NCI-H2107 treated with DMSO at 0.1 percent for 48 hours (cell line): ENCODE measurements at regions not wholly inside any gene's neighbourhood (a gene's known extent, or its start where the extent isn't known, plus 50 kb on each side); places are given as distances from the start of the nearest gene placed in this dataset.
A peak's percentile ranks its signal among the peaks of the same experiment; 100 is the strongest.
"Not testable (repeated sequence)": the region's sequence is repeated elsewhere in the genome, so short reads cannot be mapped to it uniquely, and the experiment has no call there.

Experiments
- DNase-seq: peaks from one replicate; lab custom pipeline; 2025; ENCODE audit not compliant: unreplicated experiment; lab: John Stamatoyannopoulos, UW

DNA sequence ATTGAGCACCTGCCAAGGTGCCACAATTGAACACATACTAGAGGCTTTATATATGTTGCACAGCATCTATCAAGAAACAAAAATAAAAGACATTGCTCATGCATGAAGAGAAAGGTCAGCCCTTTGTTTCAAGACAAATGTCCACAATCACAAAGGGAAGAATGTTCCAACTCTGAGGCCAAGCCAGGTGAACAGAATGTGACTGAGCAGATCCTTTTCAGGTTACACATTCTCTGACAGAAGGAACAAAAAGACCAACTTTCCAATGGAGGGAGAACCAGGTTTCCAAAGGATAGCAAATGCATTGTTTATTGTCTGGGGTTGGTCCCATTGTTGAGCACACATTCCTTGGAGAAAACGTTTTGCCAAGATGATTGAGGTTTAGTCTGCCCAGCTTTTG is 50.2 kb upstream of the FAM174B start:
- no peak for DNase-seq

DNA sequence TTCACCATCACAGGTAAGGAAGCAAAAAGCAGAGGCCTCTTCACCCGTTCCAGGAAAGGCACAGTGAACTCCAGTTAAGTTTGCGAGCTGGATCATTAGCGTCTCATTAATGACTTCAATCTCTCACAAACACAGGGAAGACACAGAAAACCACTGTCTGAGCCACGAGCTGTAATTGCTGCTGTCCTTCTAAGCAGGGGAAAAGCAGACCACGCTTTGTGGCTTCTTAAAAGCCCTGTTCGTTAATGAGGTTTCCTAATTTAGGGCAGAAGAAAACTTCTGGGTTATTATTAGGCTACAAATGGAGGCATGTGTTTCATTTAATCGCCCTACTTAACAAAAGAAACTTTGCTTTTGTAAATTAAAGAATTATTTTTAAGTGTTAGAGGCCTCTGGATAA is 50.6 kb upstream of the FAM174B start:
- no peak for DNase-seq

DNA sequence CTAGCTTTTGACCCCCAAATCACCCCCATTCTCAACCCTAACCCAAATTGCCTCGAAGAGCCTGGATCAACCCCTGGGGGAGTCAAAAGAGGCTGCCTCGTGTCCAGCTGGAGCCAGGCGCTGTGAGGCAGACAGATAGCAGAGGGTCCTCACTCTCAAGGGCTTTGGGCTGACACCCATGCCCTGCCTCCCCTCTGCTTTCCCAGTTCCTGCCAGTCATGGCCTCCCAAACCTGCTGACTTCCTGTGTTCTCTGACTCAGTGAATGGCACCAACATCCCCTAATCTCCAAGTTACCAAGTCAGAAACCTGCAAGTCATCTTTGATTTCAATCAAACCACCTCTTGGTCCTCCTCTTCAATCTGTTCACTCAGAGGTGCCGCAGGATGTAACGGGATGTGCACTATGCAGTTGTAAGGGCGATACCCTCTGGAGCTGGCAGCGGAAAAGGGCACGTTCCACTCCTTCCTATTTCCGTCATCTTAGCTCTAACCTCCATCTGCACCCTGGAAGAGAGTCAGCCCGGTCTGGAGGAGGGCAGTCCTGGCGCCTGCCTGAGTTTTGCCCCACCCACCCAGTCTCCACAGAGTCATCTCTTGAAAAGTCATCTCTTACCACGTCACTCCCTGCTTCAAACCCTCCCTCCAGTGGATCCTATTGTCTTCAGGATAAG is 52.4 kb upstream of the FAM174B start:
- DNase-seq = no peak

DNA sequence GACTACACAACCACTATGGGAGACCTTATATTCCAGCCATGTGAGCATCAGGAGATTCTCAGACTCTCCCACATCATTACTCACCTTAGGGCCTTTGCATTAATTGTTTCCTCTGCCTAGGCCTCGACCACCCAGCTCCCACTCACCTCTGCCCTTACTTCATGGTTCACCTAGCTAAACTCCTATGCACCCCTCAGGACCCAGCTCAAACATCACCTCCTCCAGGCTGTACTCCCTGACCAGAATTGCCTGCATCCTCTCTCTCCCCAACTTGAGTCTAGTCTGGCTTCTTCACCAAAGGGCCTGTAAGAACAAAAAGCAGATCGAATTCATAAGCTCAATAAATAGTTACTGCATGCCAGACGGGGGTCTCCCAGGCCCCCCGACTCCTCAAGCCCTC is 53.1 kb upstream of the FAM174B start:
- DNase-seq = no peak

DNA sequence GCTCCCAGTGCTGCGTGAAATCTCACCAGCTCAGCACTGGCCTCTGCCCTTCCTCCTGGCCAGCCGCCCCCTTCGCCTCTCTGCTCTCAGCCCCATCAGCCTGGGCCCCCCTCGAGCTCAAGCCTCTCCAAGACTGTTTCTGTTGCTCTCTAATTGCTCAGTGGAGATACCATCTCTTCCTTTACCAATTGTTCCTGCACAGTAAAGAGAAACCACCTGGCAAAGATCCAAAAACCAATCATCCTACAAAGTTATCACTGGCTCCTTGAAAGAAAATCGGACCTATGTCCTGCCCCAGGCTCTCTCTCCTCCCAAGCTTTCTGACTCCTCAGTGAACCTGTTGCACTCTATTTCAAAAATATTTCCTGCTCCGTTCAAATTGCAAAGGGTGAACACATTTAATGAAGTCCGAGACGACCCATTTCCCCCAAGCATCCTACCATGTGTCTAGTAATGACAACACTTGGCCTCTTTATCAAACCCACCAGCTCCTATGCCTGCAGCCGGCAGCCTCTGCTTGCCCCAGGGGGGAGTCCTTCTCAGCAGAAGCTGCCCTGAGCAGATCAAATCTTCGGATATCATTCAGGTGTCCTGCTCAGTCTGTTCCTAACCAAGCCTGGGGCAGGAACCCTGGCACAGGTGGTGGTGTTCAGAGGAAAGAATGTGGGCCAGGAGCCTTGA is 53.7 kb upstream of the FAM174B start:
- DNase-seq = no peak

DNA sequence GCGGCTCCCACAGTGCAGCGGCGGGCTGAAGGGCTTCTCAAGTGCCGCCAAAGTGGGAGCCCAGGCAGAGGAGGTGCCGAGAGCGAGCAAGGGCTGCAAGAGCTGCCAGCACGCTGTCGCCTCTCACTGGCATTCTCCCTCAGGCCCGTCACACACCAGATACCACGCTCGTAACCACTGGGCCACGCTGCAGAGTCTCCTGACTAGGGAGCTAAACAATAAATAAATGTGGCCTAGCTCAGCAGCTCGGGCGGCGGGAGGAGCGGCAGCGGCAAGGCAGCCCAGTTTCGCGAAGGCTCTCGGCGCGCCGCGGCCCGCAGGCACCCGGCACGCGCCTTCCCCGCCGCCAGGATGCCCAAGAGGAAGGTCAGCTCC is 55.9 kb upstream of the FAM174B start:
- no peak for DNase-seq

DNA sequence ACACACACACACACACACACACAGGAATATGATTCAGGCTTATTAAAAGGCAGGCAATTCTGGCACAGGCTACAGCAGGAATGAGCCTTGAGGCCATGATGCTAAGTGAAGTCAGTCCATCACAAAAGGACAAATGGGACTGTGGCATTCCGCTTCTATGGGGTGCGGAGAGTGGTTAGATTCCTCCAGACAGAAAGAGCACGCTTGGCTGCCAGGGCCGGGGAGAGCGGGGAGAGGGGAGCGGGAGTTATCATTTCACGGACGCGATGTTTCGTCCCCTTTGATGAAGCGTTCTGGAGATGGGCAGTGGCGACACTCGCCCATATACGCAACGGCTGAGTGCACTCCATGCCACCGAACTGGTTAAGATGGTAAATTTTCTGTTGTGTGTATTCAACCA is 58.5 kb upstream of the FAM174B start:
- DNase-seq = no peak

DNA sequence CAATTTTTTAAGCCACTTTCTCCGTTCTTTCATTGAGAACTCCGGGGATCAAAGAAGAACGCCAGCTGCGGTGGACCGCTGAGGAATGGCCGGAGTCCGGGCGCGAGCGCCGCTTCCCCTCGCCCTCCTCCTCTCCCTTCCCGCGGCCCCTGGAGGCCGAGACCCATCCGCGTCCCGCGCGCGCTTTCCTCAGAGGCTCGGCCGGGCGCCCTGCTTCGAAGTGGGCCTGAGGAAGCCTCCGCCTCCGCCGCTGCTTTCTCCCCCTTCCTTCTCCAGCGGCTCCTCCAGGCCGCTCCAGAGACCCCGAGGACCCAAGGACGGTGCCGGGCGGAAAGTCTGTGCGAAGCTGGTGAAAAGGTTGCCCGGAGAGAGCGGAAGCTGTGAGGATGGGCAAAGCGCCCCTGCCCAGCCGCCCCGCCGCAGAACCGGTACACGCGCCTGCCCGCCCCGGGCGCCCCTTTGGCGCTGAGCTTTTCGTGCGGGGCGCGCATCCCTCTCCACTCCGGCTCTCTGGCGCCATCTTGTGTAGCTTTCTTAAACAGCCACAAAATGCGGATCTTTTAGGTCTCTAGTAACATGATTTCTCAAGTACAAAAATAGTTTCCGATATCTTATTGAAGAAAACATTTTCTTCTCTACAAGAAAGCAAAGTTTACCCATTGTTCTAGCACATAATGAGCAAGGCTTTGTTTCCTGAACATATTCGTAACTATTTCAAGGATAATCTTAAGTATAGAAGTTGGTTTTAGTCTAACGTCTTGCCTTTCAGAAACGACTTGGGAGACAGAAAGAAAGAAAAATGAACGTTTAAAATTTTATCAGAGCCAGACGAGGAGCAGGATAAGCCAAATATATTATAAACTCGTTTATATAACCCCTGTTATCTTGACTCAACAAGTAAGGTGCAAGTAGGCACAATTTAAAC is 59.2 kb upstream of the FAM174B start:
- peak; percentile 33 for DNase-seq

DNA sequence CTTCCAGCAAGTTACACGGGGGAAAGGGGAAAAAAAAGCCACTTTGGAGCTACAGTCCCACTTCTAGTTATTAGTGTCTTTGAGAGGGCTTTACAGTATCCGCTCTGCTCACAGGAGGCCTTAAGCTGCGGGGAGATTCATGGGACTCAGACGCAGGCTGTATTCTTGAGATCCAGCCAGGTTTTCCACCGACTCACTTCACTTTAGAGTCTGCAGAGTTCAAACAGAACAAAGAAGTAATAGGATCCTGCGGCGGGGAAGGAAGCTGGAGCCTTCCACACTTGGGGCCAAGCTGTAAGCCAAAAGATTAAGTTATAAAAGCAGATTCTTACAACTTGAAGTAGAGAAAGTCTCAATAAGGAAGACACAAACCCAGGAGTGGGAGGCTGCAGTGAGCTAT is 60.2 kb upstream of the FAM174B start:
- DNase-seq = no peak

DNA sequence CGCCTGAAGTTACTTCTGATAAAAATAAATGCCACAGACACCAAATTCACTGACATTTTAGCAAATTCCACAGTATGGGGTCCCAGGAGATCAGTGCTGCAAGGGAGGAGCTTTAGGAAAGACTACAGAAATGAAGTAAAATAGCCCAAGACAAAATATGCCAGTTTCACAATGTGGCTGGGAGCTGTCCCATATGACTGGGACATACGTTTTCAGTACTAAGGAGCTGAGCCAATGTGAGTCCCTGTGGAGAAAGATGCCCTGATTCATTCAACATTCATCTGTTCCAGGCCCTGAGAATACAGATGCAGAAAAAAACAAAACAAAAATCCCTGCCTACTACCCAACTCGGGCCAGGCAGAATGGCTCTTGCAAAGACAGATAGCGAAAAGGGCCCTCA is 63.4 kb upstream of the FAM174B start:
- no peak for DNase-seq

DNA sequence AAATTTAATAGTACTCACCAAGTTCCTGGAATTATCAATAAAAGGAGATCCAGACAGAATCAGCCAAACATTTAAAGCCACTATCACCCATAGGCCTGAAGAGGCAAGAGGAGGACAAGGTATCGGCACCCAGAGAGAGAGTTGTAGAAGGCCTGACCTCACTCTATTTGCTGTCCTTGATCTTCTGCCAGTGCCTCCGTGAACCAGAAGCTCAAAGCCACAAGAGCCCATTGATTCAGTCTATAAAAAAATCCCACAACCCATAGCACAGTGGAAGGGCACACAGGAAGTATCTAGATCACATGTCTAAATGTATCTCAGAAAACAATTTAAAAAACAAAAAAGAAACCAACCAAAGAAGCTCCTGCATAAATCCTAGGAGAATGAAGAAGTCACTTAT is 68.6 kb upstream of the FAM174B start:
- DNase-seq = no peak

DNA sequence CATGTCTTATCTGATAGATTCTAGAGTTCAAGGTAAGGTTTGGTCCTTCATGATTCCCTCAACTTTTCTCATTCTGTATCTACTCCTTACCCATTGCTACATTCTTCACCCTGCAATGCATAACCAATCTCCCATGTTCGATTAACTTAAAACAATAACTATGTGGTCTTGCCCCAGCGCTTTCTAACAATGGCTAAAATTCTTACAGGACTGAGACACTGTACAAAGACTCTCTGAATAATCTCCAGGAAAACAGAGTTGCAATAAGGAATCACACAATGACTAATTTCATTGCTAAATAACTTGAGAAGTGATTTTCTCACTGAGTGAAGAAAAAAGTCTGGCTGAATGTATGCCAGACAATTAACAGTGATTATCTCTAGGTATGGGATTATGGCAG is 69.6 kb upstream of the FAM174B start:
- DNase-seq = no peak

DNA sequence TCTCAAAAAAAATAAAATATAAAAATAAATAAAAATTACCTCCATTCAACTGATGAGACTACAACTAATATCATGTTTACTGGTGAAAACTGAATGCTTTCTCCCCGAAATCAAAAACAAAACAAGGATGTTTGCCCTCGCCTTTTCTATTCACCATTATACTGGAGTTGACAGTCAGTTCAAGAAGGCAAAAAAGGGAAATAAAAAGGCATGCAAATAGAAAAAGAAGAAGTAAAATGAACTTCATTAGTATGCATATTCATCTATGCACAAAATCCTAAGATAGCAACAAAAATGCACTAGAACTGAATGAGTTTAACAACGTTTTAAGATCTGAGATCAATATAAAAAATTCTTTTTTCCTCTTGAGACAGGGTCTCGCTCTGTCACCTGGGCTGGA is 72.7 kb upstream of the FAM174B start:
- no peak for DNase-seq

DNA sequence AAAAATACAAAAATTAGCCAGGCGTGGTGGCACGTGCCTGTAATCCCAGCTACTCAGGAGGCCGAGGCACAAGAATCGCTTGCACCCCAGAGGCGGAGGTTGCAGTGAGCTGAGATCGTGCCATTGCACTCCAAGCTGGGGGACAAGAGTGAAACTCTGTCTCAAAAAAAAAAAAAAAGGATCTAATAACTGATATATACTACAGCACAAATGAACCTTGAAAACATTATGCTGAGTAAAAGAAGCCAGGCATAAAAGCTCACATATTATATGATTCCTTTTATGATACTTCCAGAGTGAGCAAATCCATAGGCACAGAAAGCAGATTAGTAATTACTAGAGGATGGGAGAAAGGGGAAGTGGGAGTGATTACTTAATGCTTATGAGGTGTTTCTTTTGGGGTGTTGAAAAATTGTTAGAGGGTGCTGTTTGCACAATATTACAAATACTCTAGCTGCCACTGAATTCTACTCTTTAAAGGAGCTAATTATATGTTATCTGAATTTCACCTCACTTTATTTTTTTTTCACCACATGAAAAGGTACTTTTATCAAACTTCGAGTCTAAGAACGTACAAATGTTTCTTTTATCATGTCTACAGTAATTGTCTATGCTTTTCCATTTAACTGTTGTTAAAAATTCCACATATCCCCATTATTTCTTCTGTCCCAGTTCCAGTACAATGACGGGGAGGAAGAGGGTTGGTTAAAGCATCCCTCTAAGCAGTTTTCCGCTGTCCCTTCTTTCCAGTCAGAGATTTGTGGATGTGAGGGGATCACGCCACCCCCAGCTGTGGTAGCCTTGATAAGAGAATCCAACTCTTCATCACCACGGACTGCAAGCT is 77.7 kb upstream of the FAM174B start:
- DNase-seq = no peak

DNA sequence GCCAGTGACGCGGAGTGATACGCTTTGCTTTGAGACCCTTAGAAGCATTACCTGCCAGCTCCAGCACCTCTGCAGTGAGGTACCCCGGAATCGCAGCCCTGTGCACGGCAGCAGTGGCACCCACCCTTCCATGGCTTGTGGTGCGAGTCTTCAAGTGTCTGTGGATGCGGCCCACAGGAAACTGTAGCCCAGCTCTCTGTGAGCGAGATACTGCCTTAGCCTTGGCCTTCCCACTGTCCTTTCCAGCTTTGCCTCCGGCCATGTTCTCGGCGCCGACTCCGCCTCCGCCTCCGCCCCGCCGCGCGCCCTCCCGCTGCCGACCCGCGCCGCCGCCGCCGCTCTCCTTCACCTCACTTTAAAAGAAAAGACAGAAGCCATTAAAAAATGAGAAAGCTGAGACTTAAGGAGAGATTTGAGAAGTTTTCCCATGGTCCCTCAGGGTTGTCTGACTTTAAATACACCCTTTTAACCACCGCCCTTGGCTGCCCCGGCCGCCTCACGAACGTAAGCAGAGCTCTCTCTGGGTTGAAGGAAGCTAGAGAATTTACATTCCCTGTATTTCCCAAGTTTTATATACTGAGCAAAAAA is 78.5 kb upstream of the FAM174B start:
- no peak for DNase-seq

DNA sequence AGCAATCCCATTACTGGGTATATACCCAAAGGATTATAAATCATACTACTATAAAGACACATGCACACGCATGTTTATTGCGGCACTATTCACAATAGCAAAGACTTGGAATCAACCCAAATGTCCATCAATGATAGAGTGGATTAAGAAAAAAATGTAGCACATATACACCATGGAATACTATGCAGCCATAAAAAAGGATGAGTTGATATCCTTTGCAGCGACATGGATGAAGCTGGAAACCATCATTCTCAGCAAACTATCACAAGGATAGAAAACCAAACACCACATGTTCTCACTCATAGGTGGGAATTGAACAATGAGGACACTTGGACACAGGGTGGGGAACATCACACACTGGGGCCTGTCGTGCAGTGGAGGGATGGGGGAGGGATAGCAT is 83.7 kb upstream of the FAM174B start:
- not testable (repeated sequence) for DNase-seq

DNA sequence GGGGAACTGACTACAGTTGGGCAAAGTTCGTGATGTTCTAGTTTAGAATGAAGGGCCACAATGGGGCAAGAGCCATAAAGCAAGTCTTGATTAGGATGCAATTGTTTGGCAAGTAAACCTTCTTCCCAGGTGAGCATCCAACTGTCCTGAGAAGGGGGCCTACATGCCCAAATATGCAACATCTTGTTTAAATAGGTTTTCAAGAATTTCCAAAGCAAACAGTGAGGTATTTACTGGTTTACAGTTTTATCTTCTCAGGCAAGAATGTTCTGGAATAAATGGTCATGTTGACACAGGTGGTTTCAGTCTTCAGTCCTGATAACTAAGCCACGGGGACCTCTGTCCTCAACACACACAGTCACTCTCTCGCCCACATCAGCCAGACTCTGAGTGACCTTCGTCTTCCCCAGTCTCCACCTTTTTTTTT is 90.3 kb upstream of the FAM174B start:
- DNase-seq = no peak

DNA sequence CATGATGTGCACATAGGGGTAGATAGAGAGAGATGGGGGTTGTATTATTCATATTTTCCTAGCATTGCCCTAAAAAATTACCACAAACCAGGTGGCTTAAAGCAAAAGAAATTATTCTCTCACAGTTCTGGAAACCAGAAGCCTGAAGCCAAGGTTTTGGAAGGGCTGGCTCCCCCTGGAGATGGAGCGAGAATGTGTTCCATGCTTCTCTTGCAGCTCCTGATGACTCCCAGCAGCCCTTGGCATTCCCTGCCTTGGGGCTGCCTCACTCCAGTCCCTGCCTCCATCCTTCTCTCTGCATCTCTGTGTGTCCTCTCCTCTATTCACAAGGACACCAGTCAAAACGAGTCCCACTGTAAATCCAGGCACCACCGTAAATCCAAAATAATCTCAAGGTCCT is 91.5 kb upstream of the FAM174B start:
- DNase-seq = no peak

DNA sequence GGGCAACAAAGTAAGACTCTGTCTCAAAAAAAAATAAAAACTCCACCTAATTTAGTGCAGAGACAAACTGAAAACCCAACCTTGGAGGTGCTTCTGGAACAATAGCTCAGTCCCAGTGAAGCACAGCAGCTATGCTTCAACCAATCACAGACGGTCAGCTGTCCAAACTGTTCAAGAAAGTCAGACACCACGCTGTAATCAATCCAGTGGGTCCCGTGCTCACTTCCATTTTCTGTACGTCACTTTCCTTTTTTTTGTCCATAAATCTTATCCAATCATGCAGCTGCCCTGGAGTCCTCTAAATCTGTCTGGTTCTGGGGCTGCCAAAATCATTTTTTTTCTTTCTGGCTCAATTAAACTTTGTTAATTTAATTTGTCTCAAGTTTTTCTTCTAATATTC is 93.6 kb upstream of the FAM174B start:
- no peak for DNase-seq

DNA sequence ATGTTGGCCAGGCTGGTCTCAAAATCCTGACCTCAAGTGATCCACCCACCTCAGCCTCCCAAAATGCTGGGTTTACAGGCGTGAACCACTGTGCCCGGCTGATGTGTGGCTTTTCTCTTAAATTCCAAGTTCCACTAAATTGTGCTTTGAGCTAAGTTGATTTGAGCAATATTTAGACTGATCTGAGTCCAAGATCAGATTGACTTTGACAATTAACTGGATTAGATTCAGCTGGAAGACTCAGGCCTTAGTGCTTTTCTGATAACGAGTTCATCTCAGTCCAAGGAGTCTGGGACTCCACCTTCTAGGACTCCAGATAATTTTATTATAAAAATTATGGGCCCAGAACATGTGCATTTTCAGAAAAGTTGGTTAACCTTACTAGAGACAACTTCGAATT is 94.4 kb upstream of the FAM174B start:
- no peak for DNase-seq

DNA sequence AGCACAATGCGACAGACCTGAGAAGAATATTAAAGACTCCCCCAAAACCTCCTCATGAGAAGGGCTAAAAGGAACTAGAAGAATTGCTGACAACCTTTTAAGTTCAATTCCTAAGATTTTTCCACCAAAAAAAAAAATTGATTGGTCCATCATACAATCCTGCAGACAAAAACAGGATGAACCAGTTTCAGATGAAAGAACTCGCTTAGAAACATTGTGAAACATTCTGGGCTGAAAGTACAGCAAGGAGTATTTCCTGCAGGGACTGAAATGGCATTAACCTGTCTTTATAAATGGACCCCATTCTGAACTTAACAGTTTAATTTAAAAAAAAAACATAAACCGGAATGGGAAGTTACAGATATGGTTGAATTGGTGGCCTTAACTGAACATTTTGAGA is 96.0 kb upstream of the FAM174B start:
- DNase-seq = no peak
